GM18517 (cell line): ENCODE measurements at regions not wholly inside any gene's neighbourhood (a gene's known extent, or its start where the extent isn't known, plus 50 kb on each side); places are given as distances from the start of the nearest gene placed in this dataset.
"Not testable (repeated sequence)": the region's sequence is repeated elsewhere in the genome, so short reads cannot be mapped to it uniquely, and the experiment has no call there.

ENCODE experiments used
- ATAC-seq: cut with Tn5 transposase; IDR thresholded peaks from one replicate; pipeline ENCODE4 v1.9.1; 2021; ENCODE audit warnings: mild to moderate bottlenecking, moderate library complexity; ENCODE audit not compliant: unreplicated experiment

GRCh38 chr6:68239034-68239433 is 396.0 kb upstream of the ADGRB3 start:
- ATAC-seq: no peak

GRCh38 chr6:68238097-68238601 is 396.9 kb upstream of the ADGRB3 start:
- peak; percentile 45 for ATAC-seq

- no peak for ATAC-seq
These were observed 397.9 kb upstream of the ADGRB3 start for GRCh38 chr6:68237205-68237604.

- peak; percentile 59 for ATAC-seq
These were observed 399.7 kb upstream of the ADGRB3 start for GRCh38 chr6:68235326-68235784.

- no peak for ATAC-seq
These were observed 401.5 kb upstream of the ADGRB3 start for GRCh38 chr6:68233623-68234022.

GRCh38 chr6:68229566-68229965 is 405.5 kb upstream of the ADGRB3 start:
- ATAC-seq: no peak

GRCh38 chr6:68226460-68226859 is 408.6 kb upstream of the ADGRB3 start:
- ATAC-seq: no peak

- no peak for ATAC-seq
These were observed 409.4 kb upstream of the ADGRB3 start for GRCh38 chr6:68225729-68226128.

GRCh38 chr6:68211242-68211795 is 423.8 kb upstream of the ADGRB3 start:
- ATAC-seq: no peak

- not testable (repeated sequence) for ATAC-seq
These were observed 427.5 kb upstream of the ADGRB3 start for GRCh38 chr6:68207612-68208011.

GRCh38 chr6:68200929-68201328 is 434.2 kb upstream of the ADGRB3 start:
- no peak for ATAC-seq

- ATAC-seq: no peak
These were observed 437.7 kb upstream of the ADGRB3 start for GRCh38 chr6:68197356-68197755.

GRCh38 chr6:68196645-68197044 is 438.4 kb upstream of the ADGRB3 start:
- ATAC-seq: peak; percentile 65

- ATAC-seq: not testable (repeated sequence)
These were observed 439.3 kb upstream of the ADGRB3 start for GRCh38 chr6:68195753-68196152.

GRCh38 chr6:68194846-68195478 is 440.1 kb upstream of the ADGRB3 start:
- no peak for ATAC-seq

- no peak for ATAC-seq
These were observed 442.1 kb upstream of the ADGRB3 start for GRCh38 chr6:68192988-68193387.

GRCh38 chr6:68189217-68189815 is 445.8 kb upstream of the ADGRB3 start:
- ATAC-seq: no peak

- no peak for ATAC-seq
These were observed 448.2 kb upstream of the ADGRB3 start for GRCh38 chr6:68186870-68187269.

- ATAC-seq: no peak
These were observed 452.7 kb upstream of the ADGRB3 start for GRCh38 chr6:68182386-68182785.

- ATAC-seq: not testable (repeated sequence)
These were observed 454.1 kb upstream of the ADGRB3 start for GRCh38 chr6:68181027-68181426.

GRCh38 chr6:68173616-68174015 is 461.5 kb upstream of the ADGRB3 start:
- ATAC-seq: no peak

- ATAC-seq: no peak
These were observed 465.2 kb upstream of the ADGRB3 start for GRCh38 chr6:68169922-68170321.
